RPMI7951 (cell line): ENCODE measurements at regions not wholly inside any gene's neighbourhood (a gene's known extent, or its start where the extent isn't known, plus 50 kb on each side); places are given as distances from the start of the nearest gene placed in this dataset.
"Not testable (repeated sequence)": the region's sequence is repeated elsewhere in the genome, so short reads cannot be mapped to it uniquely, and the experiment has no call there.

Experiments used
- DNase-seq: peaks from one replicate; pipeline ENCODE4 v3.0.0-alpha.2; 2012; ENCODE audit warnings: low read depth

- DNase-seq, result peak; percentile 63
Observed at GRCh38 chr5:93359296-93359959, 221.6 kb downstream of the NR2F1-AS1 start.

- DNase-seq, result no peak
Observed at GRCh38 chr5:93358176-93358575, 222.8 kb downstream of the NR2F1-AS1 start.

GRCh38 chr5:93357686-93358085 lies 223.3 kb downstream of the NR2F1-AS1 start:
- no peak for DNase-seq

GRCh38 chr5:93355691-93356090 lies 225.3 kb downstream of the NR2F1-AS1 start:
- DNase-seq, result peak; percentile 88

- no peak for DNase-seq
Observed at GRCh38 chr5:93352186-93352585, 228.8 kb downstream of the NR2F1-AS1 start.

- DNase-seq, result peak; percentile 50
Observed at GRCh38 chr5:93349613-93350012, 231.4 kb downstream of the NR2F1-AS1 start.

GRCh38 chr5:93348231-93348630 lies 232.8 kb downstream of the NR2F1-AS1 start:
- no peak for DNase-seq

GRCh38 chr5:93346850-93347249 lies 234.2 kb downstream of the NR2F1-AS1 start:
- not testable (repeated sequence) for DNase-seq

- no peak for DNase-seq
Observed at GRCh38 chr5:93346301-93346700, 234.7 kb downstream of the NR2F1-AS1 start.

- no peak for DNase-seq
Observed at GRCh38 chr5:93343570-93343969, 237.4 kb downstream of the NR2F1-AS1 start.

GRCh38 chr5:93342563-93343061 lies 238.4 kb downstream of the NR2F1-AS1 start:
- DNase-seq, result peak; percentile 13

- DNase-seq, result no peak
Observed at GRCh38 chr5:93340881-93341280, 240.1 kb downstream of the NR2F1-AS1 start.

GRCh38 chr5:93337138-93337537 lies 243.9 kb downstream of the NR2F1-AS1 start:
- DNase-seq, result no peak

GRCh38 chr5:93336330-93337110 lies 244.5 kb downstream of the NR2F1-AS1 start:
- no peak for DNase-seq

- DNase-seq, result no peak
Observed at GRCh38 chr5:93331863-93332262, 249.2 kb downstream of the NR2F1-AS1 start.

- no peak for DNase-seq
Observed at GRCh38 chr5:93331241-93331640, 249.8 kb downstream of the NR2F1-AS1 start.

- DNase-seq, result no peak
Observed at GRCh38 chr5:93330506-93330905, 250.5 kb downstream of the NR2F1-AS1 start.

- no peak for DNase-seq
Observed at GRCh38 chr5:93329756-93330155, 251.3 kb downstream of the NR2F1-AS1 start.

- no peak for DNase-seq
Observed at GRCh38 chr5:93328833-93329232, 252.2 kb downstream of the NR2F1-AS1 start.

GRCh38 chr5:93327605-93328004 lies 253.4 kb downstream of the NR2F1-AS1 start:
- DNase-seq, result peak; percentile 32

GRCh38 chr5:93325946-93326345 lies 255.1 kb downstream of the NR2F1-AS1 start:
- DNase-seq, result no peak

GRCh38 chr5:93322974-93323860 lies 257.8 kb downstream of the NR2F1-AS1 start:
- peak; percentile 52 for DNase-seq
